ENCODE measurements at regions not wholly inside any gene's neighbourhood (a gene's known extent, or its start where the extent isn't known, plus 50 kb on each side); places are given as distances from the start of the nearest gene placed in this dataset.
"Not testable (repeated sequence)": the region's sequence is repeated elsewhere in the genome, so short reads cannot be mapped to it uniquely, and the experiment has no call there.

DNA sequence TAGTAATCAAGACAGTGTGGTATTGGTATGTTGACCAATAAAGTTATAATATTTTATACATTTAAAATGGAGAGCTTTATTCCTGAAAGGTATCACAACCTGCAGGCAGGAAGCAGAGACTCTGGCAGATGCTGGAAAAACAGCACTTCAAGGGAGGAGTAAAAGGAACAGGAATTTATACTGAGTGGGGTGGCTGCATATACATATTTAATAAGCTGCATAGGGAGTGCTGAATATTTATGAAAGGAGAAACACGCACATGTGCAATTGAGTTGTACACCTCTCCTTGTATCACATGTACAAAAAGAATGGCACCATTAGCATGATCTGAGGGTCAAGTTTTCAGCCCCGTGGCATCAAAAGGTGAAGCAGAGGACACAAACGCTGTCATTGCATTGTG, 104.9 kb upstream of the PAXBP1 start:
- no peaks in the 10 kb centered on the region for H3K36me3 ChIP-seq (ENCODE audit: insufficient read depth, low read length)
- no peaks in the 10 kb centered on the region for H3K4me1 ChIP-seq (ENCODE audit: insufficient read depth, low read length, poor library complexity, severe bottlenecking)
- H3K4me3 ChIP-seq (ENCODE audit: low read depth, low read length, poor library complexity, severe bottlenecking): no peak overlapping the region
- H3K9me2 ChIP-seq (ENCODE audit: insufficient read depth, low read length): no peaks in the 10 kb centered on the region
- TF ChIP-seq, protein P1, sequence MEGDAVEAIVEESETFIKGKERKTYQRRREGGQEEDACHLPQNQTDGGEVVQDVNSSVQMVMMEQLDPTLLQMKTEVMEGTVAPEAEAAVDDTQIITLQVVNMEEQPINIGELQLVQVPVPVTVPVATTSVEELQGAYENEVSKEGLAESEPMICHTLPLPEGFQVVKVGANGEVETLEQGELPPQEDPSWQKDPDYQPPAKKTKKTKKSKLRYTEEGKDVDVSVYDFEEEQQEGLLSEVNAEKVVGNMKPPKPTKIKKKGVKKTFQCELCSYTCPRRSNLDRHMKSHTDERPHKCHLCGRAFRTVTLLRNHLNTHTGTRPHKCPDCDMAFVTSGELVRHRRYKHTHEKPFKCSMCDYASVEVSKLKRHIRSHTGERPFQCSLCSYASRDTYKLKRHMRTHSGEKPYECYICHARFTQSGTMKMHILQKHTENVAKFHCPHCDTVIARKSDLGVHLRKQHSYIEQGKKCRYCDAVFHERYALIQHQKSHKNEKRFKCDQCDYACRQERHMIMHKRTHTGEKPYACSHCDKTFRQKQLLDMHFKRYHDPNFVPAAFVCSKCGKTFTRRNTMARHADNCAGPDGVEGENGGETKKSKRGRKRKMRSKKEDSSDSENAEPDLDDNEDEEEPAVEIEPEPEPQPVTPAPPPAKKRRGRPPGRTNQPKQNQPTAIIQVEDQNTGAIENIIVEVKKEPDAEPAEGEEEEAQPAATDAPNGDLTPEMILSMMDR (conservative IDR thresholded peaks at IDR 0.05; ENCODE audit: low read length): no peak
- TF ChIP-seq EZH2phosphoT487 (IDR thresholded peaks at IDR 0.05; ENCODE audit: borderline replicate concordance, low read depth, low read length): no peak
- no peak for DNase-seq (ENCODE audit: low spot score)
- H3K79me2 ChIP-seq (ENCODE audit: insufficient read depth, low read depth, low read length): no peaks in the 10 kb centered on the region
- ChIA-PET CTCF (ENCODE audit: unreplicated experiment) (no interaction called here), POLR2A (no interaction called here)
- no peak overlapping the region for H3K4me2 ChIP-seq (ENCODE audit: low read length)
- BruUV-seq (replicated peaks): no TSS peak
- H2AFZ ChIP-seq (ENCODE audit: low read length): no peak overlapping the region
- H4K20me1 ChIP-seq (ENCODE audit: insufficient read depth, low read length): no peaks in the 10 kb centered on the region
- no peak overlapping the region for H3K27ac ChIP-seq (ENCODE audit: low read depth, low read length, poor library complexity, severe bottlenecking)
- H3K9me3 ChIP-seq (ENCODE audit: low read length): no peaks in the 10 kb centered on the region
- intact Hi-C loops (cut with micrococcal nuclease; ENCODE audit: unreplicated experiment): no loop called here

DNA sequence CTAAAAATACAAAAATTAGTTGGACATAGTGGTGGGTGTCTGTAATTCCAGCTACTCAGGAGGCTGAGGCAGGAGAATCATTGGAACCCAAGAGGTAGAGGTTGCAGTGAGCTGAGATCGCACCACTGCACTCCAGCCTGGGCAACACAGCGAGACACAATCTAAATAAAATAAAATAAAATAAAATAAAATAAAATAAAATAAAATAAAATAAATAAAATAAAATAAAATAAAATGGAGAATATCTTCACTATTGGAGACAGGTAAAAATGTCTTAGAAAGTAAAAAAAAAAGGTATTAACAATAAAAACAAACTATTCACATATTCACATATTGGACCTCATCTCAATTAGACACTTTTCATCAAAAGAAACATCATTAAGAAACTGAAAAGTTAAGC, 106.3 kb upstream of the PAXBP1 start:
- POLR2A ChIA-PET; H2AFZ ChIP-seq (ENCODE audit: low read length); H3K79me2 ChIP-seq (ENCODE audit: insufficient read depth, low read depth, low read length); intact Hi-C loops (cut with micrococcal nuclease; ENCODE audit: unreplicated experiment); H3K27ac ChIP-seq (ENCODE audit: low read depth, low read length, poor library complexity, severe bottlenecking); H3K9me3 ChIP-seq (ENCODE audit: low read length); H3K36me3 ChIP-seq (ENCODE audit: insufficient read depth, low read length); BruUV-seq (replicated peaks); DNase-seq (ENCODE audit: low spot score); H3K4me1 ChIP-seq (ENCODE audit: insufficient read depth, low read length, poor library complexity, severe bottlenecking); H3K4me2 ChIP-seq (ENCODE audit: low read length); H3K9me2 ChIP-seq (ENCODE audit: insufficient read depth, low read length); CTCF ChIA-PET (ENCODE audit: unreplicated experiment); H3K4me3 ChIP-seq (ENCODE audit: low read depth, low read length, poor library complexity, severe bottlenecking); H4K20me1 ChIP-seq (ENCODE audit: insufficient read depth, low read length): not testable (repeated sequence)

DNA sequence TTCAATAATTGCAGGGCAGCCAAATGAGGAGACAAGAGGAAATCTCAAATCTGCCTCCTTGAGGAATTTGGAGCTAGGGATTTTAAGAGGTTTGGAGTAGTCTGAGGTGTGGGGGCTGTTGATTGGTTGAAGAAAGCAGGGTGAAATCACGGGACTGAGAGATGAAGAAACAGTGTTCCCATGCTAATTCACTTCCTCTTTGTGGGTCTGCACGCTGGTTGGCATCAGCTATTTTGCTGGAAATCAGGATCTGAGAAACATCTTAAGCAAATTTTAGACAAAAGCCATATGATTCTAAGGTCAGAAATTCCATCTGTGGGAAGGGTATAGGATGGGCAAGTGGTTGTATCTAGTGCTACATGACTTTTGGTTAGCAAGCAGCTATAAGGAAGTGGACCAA, 107.1 kb upstream of the PAXBP1 start:
- Histone ChIP-seq H3K4me1 (ENCODE audit: insufficient read depth, low read length, poor library complexity, severe bottlenecking) (no peaks in the 10 kb centered on the region), H3K9me2 (ENCODE audit: insufficient read depth, low read length) (no peaks in the 10 kb centered on the region), H3K79me2 (ENCODE audit: insufficient read depth, low read depth, low read length) (no peaks in the 10 kb centered on the region), H3K36me3 (ENCODE audit: insufficient read depth, low read length) (no peaks in the 10 kb centered on the region), H2AFZ (ENCODE audit: low read length) (no peak overlapping the region), H4K20me1 (ENCODE audit: insufficient read depth, low read length) (no peaks in the 10 kb centered on the region), H3K4me3 (ENCODE audit: low read depth, low read length, poor library complexity, severe bottlenecking) (no peak overlapping the region), H3K9me3 (ENCODE audit: low read length) (no peaks in the 10 kb centered on the region), H3K4me2 (ENCODE audit: low read length) (no peak overlapping the region), H3K27ac (ENCODE audit: low read depth, low read length, poor library complexity, severe bottlenecking) (no peak overlapping the region)
- intact Hi-C loops (cut with micrococcal nuclease; ENCODE audit: unreplicated experiment): no loop called here
- ChIA-PET POLR2A (no interaction called here), CTCF (ENCODE audit: unreplicated experiment) (no interaction called here)
- BruUV-seq (replicated peaks): no TSS peak
- no peak for DNase-seq (ENCODE audit: low spot score)
- TF ChIP-seq EZH2phosphoT487 (IDR thresholded peaks at IDR 0.05; ENCODE audit: borderline replicate concordance, low read depth, low read length): no peak
- TF ChIP-seq, protein P1 (conservative IDR thresholded peaks at IDR 0.05; ENCODE audit: low read length): no peak
